NT2/D1 (cell line): ENCODE measurements at regions not wholly inside any gene's neighbourhood (a gene's known extent, or its start where the extent isn't known, plus 50 kb on each side); places are given as distances from the start of the nearest gene placed in this dataset.

Experiments used
- SUZ12 ChIP-seq: IDR thresholded peaks from 2 replicates; pipeline ENCODE4 v1.6.1; 2011; ENCODE audit not compliant: insufficient read length, insufficient read depth; ENCODE audit errors: extremely low read depth
- YY1 ChIP-seq: IDR thresholded peaks from 2 replicates; pipeline ENCODE4 v1.6.1; 2011; ENCODE audit not compliant: insufficient read length, insufficient read depth
- ZNF274 ChIP-seq: IDR thresholded peaks from 2 replicates; pipeline ENCODE4 v1.6.1; 2011; ENCODE audit warnings: mild to moderate bottlenecking, low read depth, low read length

DNA sequence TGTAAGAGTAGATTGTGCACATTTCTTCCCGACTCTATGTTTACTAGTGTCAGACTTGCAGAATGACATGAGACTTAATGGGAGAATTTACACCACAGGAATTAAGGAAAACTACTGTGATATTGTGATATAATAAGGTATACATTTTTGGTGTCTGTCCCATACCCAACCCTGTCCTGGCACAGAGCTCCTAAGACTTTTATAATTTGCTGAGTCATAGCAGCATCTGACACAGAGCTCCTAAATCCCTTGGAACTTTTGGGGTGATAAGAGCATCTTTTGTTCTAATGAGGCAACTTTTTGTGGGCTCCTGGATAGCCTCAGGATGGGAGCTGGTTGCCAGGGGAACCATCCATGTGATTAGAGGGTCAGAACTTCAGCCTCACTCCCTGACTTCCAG lies 1607.0 kb downstream of the RPA4 start:
- TF ChIP-seq YY1 (no peak), SUZ12 (no peak), ZNF274 (no peak)
